Gastrocnemius medialis (tissue), 4 donors: ENCODE measurements at regions not wholly inside any gene's neighbourhood (a gene's known extent, or its start where the extent isn't known, plus 50 kb on each side); places are given as distances from the start of the nearest gene placed in this dataset.

Source experiments
- ATAC-seq, 2 donors: fragments of 150-250 bp; one replicate each; pipeline ENCODE4 v1.9.1; 2016
- DNase-seq, 2 donors: peaks; one replicate each; pipeline ENCODE4 v3.0.0-alpha.2; 2019
- H3K27ac ChIP-seq, 4 donors: fragments of 200-600 bp; sonication (generic); 1 replicate in 1 of 4; 2 replicates in 3 of 4; pipeline ENCODE4 v1.5.1; 2016 to 2018; ENCODE audit warnings: mild to moderate bottlenecking in 2 of 4, moderate library complexity in 1 of 4
- H3K27me3 ChIP-seq, 3 donors: fragments of 200-600 bp; sonication (generic) in 2 of 3; 1 replicate in 1 of 3; 2 replicates in 2 of 3; pipeline versions ENCODE4 v1.5.1 to v1.6.0; 2016 to 2019; ENCODE audit warnings: mild to moderate bottlenecking in 1 of 3, moderate library complexity in 1 of 3
- H3K36me3 ChIP-seq, 2 donors: fragments of 200-600 bp; sonication (generic) in 1 of 2; one replicate each; pipeline ENCODE4 v1.5.1; 2017 to 2018
- H3K4me1 ChIP-seq, 2 donors: fragments of 200-600 bp; sonication (generic) in 1 of 2; one replicate each; pipeline ENCODE4 v1.5.1; 2016 to 2017; ENCODE audit warnings: mild to moderate bottlenecking in 2 of 2
- H3K4me3 ChIP-seq, 4 donors: fragments of 200-600 bp; sonication (generic) in 3 of 4; 1 replicate in 1 of 4; 2 replicates in 3 of 4; pipeline ENCODE4 v1.5.1; 2016 to 2019; ENCODE audit warnings: mild to moderate bottlenecking in 2 of 4
- H3K9me3 ChIP-seq, 3 donors: fragments of 200-600 bp; sonication (generic) in 2 of 3; 1 replicate in 1 of 3; 2 replicates in 2 of 3; pipeline ENCODE4 v1.5.1; 2016 to 2019
- POLR2A ChIP-seq, 2 donors: fragments of 450-650 bp; IDR thresholded peaks; one replicate each; pipeline ENCODE4 v1.6.1; 2017; ENCODE audit warnings: antibody characterized with exemption in 2 of 2, mild to moderate bottlenecking in 2 of 2, moderate library complexity in 2 of 2
- in situ Hi-C, 4 donors: fragments of 200-750 bp; cut with MboI; loops; one replicate each; pipeline versions ENCODE4 v1.15.0 to v1.8.0; 2017; ENCODE audit warnings: low sequenced_read_pairs in 4 of 4
- intact Hi-C: fragments of 100-400 bp; cut with DNase I; formaldehyde crosslinking; loops from one replicate; pipeline ENCODE4 v1.15.1; 2023; ENCODE audit warnings: low total_unique reads
- TF ChIP-seq, protein P1 (sequence below), 5 experiments: fragments of 450-650 bp in 3 of 5; fragments of 200-600 bp in 2 of 5; sonication (generic) in 2 of 5; IDR thresholded peaks in 4 of 5; conservative IDR thresholded peaks in 1 of 5; 1 replicate in 4 of 5; 2 replicates in 1 of 5; pipeline ENCODE4 v1.5.1; 2016 to 2019; ENCODE audit warnings: antibody characterized with exemption in 5 of 5, mild to moderate bottlenecking in 3 of 5, moderate library complexity in 3 of 5

DNA sequence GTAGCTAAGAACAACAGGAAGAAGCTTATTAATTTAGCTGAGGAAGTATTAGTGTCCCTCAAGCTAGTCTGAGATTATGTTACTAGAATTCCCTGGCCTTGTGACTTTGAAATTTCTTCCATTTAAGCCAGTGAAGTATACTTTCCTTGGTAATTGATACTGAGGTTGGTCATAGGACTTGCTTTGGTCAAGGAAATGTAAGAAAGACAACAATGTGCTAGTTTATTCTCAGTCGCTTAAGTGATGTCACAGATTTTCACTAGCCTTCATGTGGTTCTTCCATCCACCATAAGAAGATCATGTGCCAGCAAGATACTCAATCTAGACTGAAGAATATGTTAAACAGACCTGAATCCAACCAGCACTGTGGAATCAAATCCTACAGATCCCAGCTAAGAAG, 1140.1 kb downstream of the TECRL start:
- in situ Hi-C loops (no loop called here), intact Hi-C loops (no loop called here)
- DNase-seq (no peak), ATAC-seq (no peak)
- no peak overlapping the region for H3K27ac ChIP-seq
- H3K4me3 ChIP-seq = no peak overlapping the region
- H3K36me3 ChIP-seq = no peaks in the 10 kb centered on the region
- no peaks in the 10 kb centered on the region for H3K27me3 ChIP-seq
- TF ChIP-seq, protein P1, sequence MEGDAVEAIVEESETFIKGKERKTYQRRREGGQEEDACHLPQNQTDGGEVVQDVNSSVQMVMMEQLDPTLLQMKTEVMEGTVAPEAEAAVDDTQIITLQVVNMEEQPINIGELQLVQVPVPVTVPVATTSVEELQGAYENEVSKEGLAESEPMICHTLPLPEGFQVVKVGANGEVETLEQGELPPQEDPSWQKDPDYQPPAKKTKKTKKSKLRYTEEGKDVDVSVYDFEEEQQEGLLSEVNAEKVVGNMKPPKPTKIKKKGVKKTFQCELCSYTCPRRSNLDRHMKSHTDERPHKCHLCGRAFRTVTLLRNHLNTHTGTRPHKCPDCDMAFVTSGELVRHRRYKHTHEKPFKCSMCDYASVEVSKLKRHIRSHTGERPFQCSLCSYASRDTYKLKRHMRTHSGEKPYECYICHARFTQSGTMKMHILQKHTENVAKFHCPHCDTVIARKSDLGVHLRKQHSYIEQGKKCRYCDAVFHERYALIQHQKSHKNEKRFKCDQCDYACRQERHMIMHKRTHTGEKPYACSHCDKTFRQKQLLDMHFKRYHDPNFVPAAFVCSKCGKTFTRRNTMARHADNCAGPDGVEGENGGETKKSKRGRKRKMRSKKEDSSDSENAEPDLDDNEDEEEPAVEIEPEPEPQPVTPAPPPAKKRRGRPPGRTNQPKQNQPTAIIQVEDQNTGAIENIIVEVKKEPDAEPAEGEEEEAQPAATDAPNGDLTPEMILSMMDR (IDR thresholded peaks at IDR 0.05 in 4 of 5, conservative IDR thresholded peaks at IDR 0.05 in 1 of 5) = no peak
- TF ChIP-seq POLR2A (IDR thresholded peaks at IDR 0.05) = no peak
- H3K4me1 ChIP-seq = no peaks in the 10 kb centered on the region
- H3K9me3 ChIP-seq = no peaks in the 10 kb centered on the region

DNA sequence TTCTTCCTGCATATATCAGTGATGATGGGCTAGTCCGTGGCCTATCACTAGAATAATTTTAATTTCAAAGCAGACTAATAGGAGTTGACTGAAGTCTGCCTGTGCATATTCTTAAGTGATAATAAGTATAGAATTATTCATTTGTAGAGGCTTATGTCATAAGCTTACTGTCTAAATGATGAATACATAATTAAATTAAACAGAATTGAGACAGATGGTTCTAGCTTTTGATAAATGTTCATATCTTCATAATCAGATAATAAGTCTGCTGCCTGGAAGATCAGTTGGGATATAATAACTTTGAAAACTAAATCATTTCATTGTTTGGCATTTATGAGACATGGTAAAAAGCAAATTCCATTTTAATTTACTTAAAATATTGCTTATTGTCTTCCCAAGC, 1175.6 kb downstream of the TECRL start:
- no peak for TF ChIP-seq POLR2A (IDR thresholded peaks at IDR 0.05)
- TF ChIP-seq, protein P1 (IDR thresholded peaks at IDR 0.05 in 4 of 5, conservative IDR thresholded peaks at IDR 0.05 in 1 of 5) = no peak
- intact Hi-C loops = no loop called here
- DNase-seq (no peak), ATAC-seq (no peak)
- H3K4me1 ChIP-seq = no peaks in the 10 kb centered on the region
- no peak overlapping the region for H3K27ac ChIP-seq
- H3K27me3 ChIP-seq = no peaks in the 10 kb centered on the region
- H3K9me3 ChIP-seq = no peaks in the 10 kb centered on the region
- H3K36me3 ChIP-seq = no peaks in the 10 kb centered on the region
- no peak overlapping the region for H3K4me3 ChIP-seq
- in situ Hi-C loops = loop anchor here in 1 of 4 donors (25.0 kb wide), 1 partner anchor 96 kb away; no protein-coding TSS in a partner anchor

DNA sequence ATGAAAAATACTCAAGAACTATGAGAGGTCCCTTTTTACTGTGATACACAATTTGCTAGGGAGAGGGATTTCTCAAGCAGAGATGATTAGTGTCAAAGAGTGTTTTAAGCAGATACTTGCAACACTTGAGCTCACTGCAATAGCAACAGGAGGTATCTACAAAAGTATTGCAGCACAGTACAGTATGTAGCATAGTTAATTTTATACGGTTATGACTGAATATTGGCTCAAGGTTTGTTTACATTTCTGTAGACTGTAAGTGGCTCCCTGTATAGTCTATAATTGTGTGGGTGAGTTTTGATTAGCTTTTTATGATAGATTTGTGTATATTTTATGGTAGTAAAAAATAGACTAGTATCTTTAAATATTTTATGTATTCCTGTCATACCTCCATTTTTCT, 1177.2 kb downstream of the TECRL start:
- no peaks in the 10 kb centered on the region for H3K27me3 ChIP-seq
- in situ Hi-C loops = loop anchor here in 1 of 4 donors (25.0 kb wide), 1 partner anchor 95 kb away; no protein-coding TSS in a partner anchor
- H3K27ac ChIP-seq = no peak overlapping the region
- ATAC-seq (no peak), DNase-seq (no peak)
- TF ChIP-seq, protein P1 (IDR thresholded peaks at IDR 0.05 in 4 of 5, conservative IDR thresholded peaks at IDR 0.05 in 1 of 5) = no peak
- no peak for TF ChIP-seq POLR2A (IDR thresholded peaks at IDR 0.05)
- H3K36me3 ChIP-seq = no peaks in the 10 kb centered on the region
- H3K4me3 ChIP-seq = no peak overlapping the region
- H3K9me3 ChIP-seq = no peaks in the 10 kb centered on the region
- H3K4me1 ChIP-seq = no peaks in the 10 kb centered on the region
- intact Hi-C loops = no loop called here

DNA sequence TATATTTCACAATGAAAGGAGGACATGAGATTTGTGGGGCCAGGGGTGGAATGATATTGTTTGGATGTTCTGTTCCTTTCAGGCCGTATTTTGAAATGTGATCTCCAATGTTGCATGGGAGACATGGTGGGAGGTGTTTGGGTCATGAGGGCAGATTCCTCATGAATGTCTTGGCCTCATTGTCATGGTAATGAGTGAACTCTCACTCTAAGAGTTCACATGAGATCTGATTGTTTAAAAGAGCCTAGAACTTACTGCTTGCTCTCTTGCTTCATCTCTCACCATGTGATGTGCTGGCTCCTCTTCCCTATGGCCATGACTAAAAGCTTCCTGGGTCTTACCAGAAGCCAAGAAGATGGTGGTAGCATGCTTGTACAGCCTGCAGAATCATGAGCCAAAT, 1183.0 kb downstream of the TECRL start:
- H3K9me3 ChIP-seq = no peaks in the 10 kb centered on the region
- H3K27me3 ChIP-seq = no peaks in the 10 kb centered on the region
- H3K4me1 ChIP-seq = no peaks in the 10 kb centered on the region
- no peaks in the 10 kb centered on the region for H3K36me3 ChIP-seq
- in situ Hi-C loops (loop anchor here in 1 of 4 donors (25.0 kb wide), 1 partner anchor 89 kb away; no protein-coding TSS in a partner anchor), intact Hi-C loops (no loop called here)
- ATAC-seq = no peak
- TF ChIP-seq, protein P1 (IDR thresholded peaks at IDR 0.05 in 4 of 5, conservative IDR thresholded peaks at IDR 0.05 in 1 of 5) = no peak
- TF ChIP-seq POLR2A (IDR thresholded peaks at IDR 0.05) = no peak
- H3K4me3 ChIP-seq = no peak overlapping the region
- no peak overlapping the region for H3K27ac ChIP-seq
- no peak for DNase-seq

DNA sequence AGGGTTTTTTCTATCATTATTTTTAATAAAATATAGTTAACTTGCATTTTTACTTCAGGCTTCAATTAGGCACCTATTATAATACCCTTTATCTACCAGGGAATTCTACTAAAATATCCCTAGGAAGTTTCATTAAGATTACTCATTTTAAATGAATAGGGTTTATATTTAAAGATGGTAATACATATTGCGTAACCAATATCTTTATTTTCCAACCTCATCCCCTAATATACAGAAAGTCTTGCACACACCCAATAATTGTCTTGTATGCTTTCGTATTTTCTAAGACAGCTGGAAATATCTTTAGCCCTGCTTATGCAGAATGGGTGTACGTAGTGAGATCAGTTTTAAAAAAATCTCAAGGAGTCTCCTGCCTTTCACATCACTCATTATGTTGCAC, 1186.8 kb downstream of the TECRL start:
- TF ChIP-seq, protein P1 (IDR thresholded peaks at IDR 0.05 in 4 of 5, conservative IDR thresholded peaks at IDR 0.05 in 1 of 5) = no peak
- ATAC-seq (no peak), DNase-seq (no peak)
- H3K36me3 ChIP-seq = no peaks in the 10 kb centered on the region
- no peak overlapping the region for H3K4me3 ChIP-seq
- in situ Hi-C loops = no loop called here
- intact Hi-C loops = no loop called here
- H3K27ac ChIP-seq = no peak overlapping the region
- H3K4me1 ChIP-seq = no peaks in the 10 kb centered on the region
- no peaks in the 10 kb centered on the region for H3K9me3 ChIP-seq
- no peaks in the 10 kb centered on the region for H3K27me3 ChIP-seq
